Dendritic cell treated with granulocyte-macrophage colony-stimulating factor and Interleukin-4, amounts not matched to agents 40 ng/mL and 50 ng/mL, for 4 days (primary cell): ENCODE measurements at regions not wholly inside any gene's neighbourhood (a gene's known extent, or its start where the extent isn't known, plus 50 kb on each side); places are given as distances from the start of the nearest gene placed in this dataset.

ENCODE experiments used
- H3K27ac Mint-ChIP-seq: one replicate; pipeline ENCODE4 v1.8.0; 2022; ENCODE audit warnings: mild to moderate bottlenecking, mixed read lengths
- H3K27me3 Mint-ChIP-seq: one replicate; pipeline ENCODE4 v1.8.0; 2022; ENCODE audit warnings: mild to moderate bottlenecking, mixed read lengths
- H3K36me3 Mint-ChIP-seq: one replicate; pipeline ENCODE4 v1.8.0; 2022; ENCODE audit warnings: low read depth, mixed read lengths
- H3K4me1 Mint-ChIP-seq: one replicate; pipeline ENCODE4 v1.8.0; 2022; ENCODE audit warnings: low read depth, mixed read lengths
- H3K4me3 Mint-ChIP-seq: one replicate; pipeline ENCODE4 v1.8.0; 2022; ENCODE audit warnings: mild to moderate bottlenecking, moderate library complexity, mixed read lengths
- H3K9me3 Mint-ChIP-seq: one replicate; pipeline ENCODE4 v1.8.0; 2022; ENCODE audit warnings: mixed read lengths
- intact Hi-C: fragments of 100-400 bp; cut with micrococcal nuclease; formaldehyde crosslinking; loops from one replicate; pipeline ENCODE4 v1.15.0; 2022

DNA sequence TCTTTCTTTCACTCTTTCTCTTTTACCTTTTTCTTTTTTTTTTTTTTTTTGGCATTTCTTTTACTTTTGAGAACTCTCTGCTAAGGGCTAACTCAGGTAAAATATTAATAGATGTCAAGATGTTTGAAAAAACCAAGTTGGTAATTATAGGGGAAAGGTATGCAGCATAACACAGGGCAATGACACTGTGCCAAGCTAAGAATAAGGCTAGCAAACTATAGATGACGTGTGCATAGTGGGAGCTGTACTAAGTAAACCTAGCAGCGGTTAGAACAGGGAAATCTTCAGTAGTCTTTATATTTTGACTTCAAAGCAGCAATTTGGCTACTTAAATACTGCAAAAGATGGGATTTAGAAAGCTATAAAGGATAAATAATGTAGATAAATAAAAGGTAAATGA is 415.4 kb upstream of the RGPD4 start:
- no peaks in the 10 kb centered on the region for H3K4me1 Mint-ChIP-seq
- H3K4me3 Mint-ChIP-seq: no peak overlapping the region
- no peaks in the 10 kb centered on the region for H3K36me3 Mint-ChIP-seq
- H3K27ac Mint-ChIP-seq: no peak overlapping the region
- no peaks in the 10 kb centered on the region for H3K27me3 Mint-ChIP-seq
- peaks cover 12% of the 10 kb centered on the region for H3K9me3 Mint-ChIP-seq
- intact Hi-C loops: no loop called here

GRCh38 chr2:107412209-107412904 is 414.3 kb upstream of the RGPD4 start:
- no peaks in the 10 kb centered on the region for H3K27me3 Mint-ChIP-seq
- no peak overlapping the region for H3K27ac Mint-ChIP-seq
- intact Hi-C loops: no loop called here
- H3K9me3 Mint-ChIP-seq: peaks cover 23% of the 10 kb centered on the region
- H3K4me3 Mint-ChIP-seq: no peak overlapping the region
- no peaks in the 10 kb centered on the region for H3K36me3 Mint-ChIP-seq
- H3K4me1 Mint-ChIP-seq: no peaks in the 10 kb centered on the region

- Mint-ChIP-seq H3K27me3 (no peaks in the 10 kb centered on the region), H3K36me3 (no peaks in the 10 kb centered on the region), H3K4me1 (no peaks in the 10 kb centered on the region), H3K9me3 (peaks cover 28% of the 10 kb centered on the region), H3K4me3 (no peak overlapping the region), H3K27ac (no peak overlapping the region)
- intact Hi-C loops: no loop called here
These were observed 413.7 kb upstream of the RGPD4 start for GRCh38 chr2:107412981-107413380.

- intact Hi-C loops: no loop called here
- Mint-ChIP-seq H3K4me3 (no peak overlapping the region), H3K27ac (no peak overlapping the region), H3K9me3 (peaks cover 28% of the 10 kb centered on the region), H3K4me1 (no peaks in the 10 kb centered on the region), H3K27me3 (no peaks in the 10 kb centered on the region), H3K36me3 (no peaks in the 10 kb centered on the region)
These were observed 412.3 kb upstream of the RGPD4 start for GRCh38 chr2:107414376-107414775.

DNA sequence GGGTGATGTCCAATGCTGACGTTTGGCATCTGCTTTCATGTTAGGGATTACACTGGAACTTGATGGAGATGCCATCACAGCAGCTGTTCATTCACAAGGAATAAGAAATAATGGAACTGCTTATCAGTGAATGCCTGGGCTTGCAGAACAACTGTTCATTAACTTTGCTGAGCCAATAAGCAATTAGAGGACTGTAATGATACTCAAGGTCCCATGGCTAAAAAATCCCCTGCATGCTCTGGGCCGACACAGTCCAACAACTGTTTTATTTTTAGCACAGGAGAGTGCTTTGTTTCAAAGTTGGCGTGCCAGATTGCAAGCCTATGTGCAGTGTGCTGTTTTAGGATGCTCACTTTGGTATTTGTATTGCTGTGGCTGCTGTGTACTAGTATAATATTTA is 408.0 kb upstream of the RGPD4 start:
- H3K27me3 Mint-ChIP-seq: no peaks in the 10 kb centered on the region
- H3K36me3 Mint-ChIP-seq: no peaks in the 10 kb centered on the region
- no peak overlapping the region for H3K27ac Mint-ChIP-seq
- H3K4me1 Mint-ChIP-seq: no peaks in the 10 kb centered on the region
- intact Hi-C loops: no loop called here
- H3K9me3 Mint-ChIP-seq: peaks cover 23% of the 10 kb centered on the region
- no peak overlapping the region for H3K4me3 Mint-ChIP-seq

- Mint-ChIP-seq H3K4me1 (no peaks in the 10 kb centered on the region), H3K9me3 (peaks cover 23% of the 10 kb centered on the region), H3K36me3 (no peaks in the 10 kb centered on the region), H3K27me3 (no peaks in the 10 kb centered on the region), H3K4me3 (no peak overlapping the region), H3K27ac (no peak overlapping the region)
- intact Hi-C loops: no loop called here
These were observed 407.5 kb upstream of the RGPD4 start for GRCh38 chr2:107419191-107419590.

DNA sequence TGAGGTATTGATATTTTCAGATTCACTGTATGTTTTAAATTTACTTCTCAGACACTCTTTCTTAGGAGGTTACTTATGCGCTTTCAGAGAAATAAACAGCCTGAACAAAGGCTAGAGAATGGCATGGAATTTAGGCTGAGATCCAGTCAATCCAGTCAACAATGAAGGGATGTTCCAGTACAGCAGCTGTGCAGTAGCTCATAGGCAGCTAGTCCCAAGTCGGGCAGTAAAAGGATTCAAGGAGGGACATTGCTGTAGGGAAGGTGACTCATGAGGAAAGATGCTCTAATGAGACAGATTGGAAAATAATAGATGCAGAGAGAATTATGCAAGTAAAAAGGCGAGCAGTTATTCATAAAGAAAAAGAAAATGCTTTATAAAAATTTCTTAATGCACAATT is 397.9 kb upstream of the RGPD4 start:
- Mint-ChIP-seq H3K4me3 (no peak overlapping the region), H3K4me1 (no peaks in the 10 kb centered on the region), H3K36me3 (no peaks in the 10 kb centered on the region), H3K27ac (no peak overlapping the region), H3K9me3 (peaks cover 33% of the 10 kb centered on the region), H3K27me3 (no peaks in the 10 kb centered on the region)
- intact Hi-C loops: no loop called here

- Mint-ChIP-seq H3K4me1 (no peaks in the 10 kb centered on the region), H3K4me3 (no peak overlapping the region), H3K9me3 (peaks cover 33% of the 10 kb centered on the region), H3K27ac (no peak overlapping the region), H3K27me3 (no peaks in the 10 kb centered on the region), H3K36me3 (no peaks in the 10 kb centered on the region)
- intact Hi-C loops: no loop called here
These were observed 396.7 kb upstream of the RGPD4 start for GRCh38 chr2:107430006-107430405.

- intact Hi-C loops: no loop called here
- H3K4me1 Mint-ChIP-seq: no peaks in the 10 kb centered on the region
- peaks cover 27% of the 10 kb centered on the region for H3K9me3 Mint-ChIP-seq
- H3K27me3 Mint-ChIP-seq: no peaks in the 10 kb centered on the region
- no peak overlapping the region for H3K27ac Mint-ChIP-seq
- no peak overlapping the region for H3K4me3 Mint-ChIP-seq
- H3K36me3 Mint-ChIP-seq: no peaks in the 10 kb centered on the region
These were observed 396.0 kb upstream of the RGPD4 start for GRCh38 chr2:107430596-107431266.

DNA sequence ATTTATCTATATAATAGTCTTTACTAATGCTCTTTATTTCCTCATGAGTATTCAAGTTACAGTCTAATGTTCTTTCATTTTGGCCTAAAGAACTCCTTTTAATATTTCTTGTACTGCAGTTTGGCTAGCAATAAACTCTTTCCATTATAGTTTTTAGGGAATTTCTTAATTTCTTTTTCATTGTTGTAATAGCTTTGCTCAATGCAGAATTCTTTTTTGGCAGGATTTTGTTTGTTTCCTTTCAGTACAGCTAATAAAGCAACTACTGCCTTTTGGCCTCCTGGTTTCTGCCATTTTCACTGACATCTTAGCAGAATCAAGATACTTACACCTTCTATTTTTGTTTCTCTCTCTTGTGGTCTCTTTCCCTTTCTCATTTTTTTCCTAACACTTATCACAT is 390.4 kb upstream of the RGPD4 start:
- Mint-ChIP-seq H3K4me3 (no peak overlapping the region), H3K4me1 (no peaks in the 10 kb centered on the region), H3K27ac (no peak overlapping the region), H3K27me3 (no peaks in the 10 kb centered on the region), H3K36me3 (no peaks in the 10 kb centered on the region), H3K9me3 (peaks cover 8% of the 10 kb centered on the region)
- intact Hi-C loops: no loop called here

- intact Hi-C loops: no loop called here
- H3K9me3 Mint-ChIP-seq: peaks cover 9% of the 10 kb centered on the region
- no peaks in the 10 kb centered on the region for H3K4me1 Mint-ChIP-seq
- H3K27ac Mint-ChIP-seq: no peak overlapping the region
- no peaks in the 10 kb centered on the region for H3K36me3 Mint-ChIP-seq
- no peaks in the 10 kb centered on the region for H3K27me3 Mint-ChIP-seq
- no peak overlapping the region for H3K4me3 Mint-ChIP-seq
These were observed 389.4 kb upstream of the RGPD4 start for GRCh38 chr2:107437265-107437664.

DNA sequence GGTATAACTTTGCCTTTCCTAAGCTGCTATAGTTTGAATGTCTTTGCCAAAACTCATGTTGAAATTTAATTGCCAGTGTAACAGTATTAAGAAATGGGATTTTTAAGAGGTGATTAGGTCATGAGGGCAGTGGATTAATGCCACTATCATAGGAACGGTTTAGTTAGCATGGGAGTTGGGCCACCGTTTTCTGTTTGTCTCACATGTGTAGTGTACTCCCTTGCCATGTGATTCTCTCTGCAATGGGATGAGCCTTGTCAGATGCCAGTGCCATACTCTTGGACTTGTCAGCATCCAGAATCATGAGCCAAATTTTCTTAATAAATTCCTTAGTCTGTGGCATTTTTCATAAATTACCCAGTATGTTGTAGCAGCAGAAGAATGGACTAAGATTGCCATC is 388.9 kb upstream of the RGPD4 start:
- H3K27ac Mint-ChIP-seq: no peak overlapping the region
- H3K4me1 Mint-ChIP-seq: no peaks in the 10 kb centered on the region
- intact Hi-C loops: no loop called here
- H3K27me3 Mint-ChIP-seq: no peaks in the 10 kb centered on the region
- H3K4me3 Mint-ChIP-seq: no peak overlapping the region
- H3K9me3 Mint-ChIP-seq: peaks cover 9% of the 10 kb centered on the region
- no peaks in the 10 kb centered on the region for H3K36me3 Mint-ChIP-seq

- Mint-ChIP-seq H3K27me3 (no peaks in the 10 kb centered on the region), H3K27ac (no peak overlapping the region), H3K36me3 (no peaks in the 10 kb centered on the region), H3K9me3 (peaks cover 37% of the 10 kb centered on the region), H3K4me3 (no peak overlapping the region), H3K4me1 (no peaks in the 10 kb centered on the region)
- intact Hi-C loops: no loop called here
These were observed 378.5 kb upstream of the RGPD4 start for GRCh38 chr2:107448160-107448559.

- H3K27ac Mint-ChIP-seq: no peak overlapping the region
- no peaks in the 10 kb centered on the region for H3K27me3 Mint-ChIP-seq
- no peaks in the 10 kb centered on the region for H3K4me1 Mint-ChIP-seq
- intact Hi-C loops: no loop called here
- no peak overlapping the region for H3K4me3 Mint-ChIP-seq
- H3K9me3 Mint-ChIP-seq: peaks cover 47% of the 10 kb centered on the region
- H3K36me3 Mint-ChIP-seq: no peaks in the 10 kb centered on the region
These were observed 365.4 kb upstream of the RGPD4 start for GRCh38 chr2:107461301-107461700.

- no peak overlapping the region for H3K27ac Mint-ChIP-seq
- no peak overlapping the region for H3K4me3 Mint-ChIP-seq
- H3K27me3 Mint-ChIP-seq: no peaks in the 10 kb centered on the region
- peaks cover 52% of the 10 kb centered on the region for H3K9me3 Mint-ChIP-seq
- H3K4me1 Mint-ChIP-seq: no peaks in the 10 kb centered on the region
- H3K36me3 Mint-ChIP-seq: no peaks in the 10 kb centered on the region
- intact Hi-C loops: no loop called here
These were observed 364.5 kb upstream of the RGPD4 start for GRCh38 chr2:107462181-107462580.
